HG02970 (cell line): ENCODE measurements at regions not wholly inside any gene's neighbourhood (a gene's known extent, or its start where the extent isn't known, plus 50 kb on each side); places are given as distances from the start of the nearest gene placed in this dataset.
"Not testable (repeated sequence)": the region's sequence is repeated elsewhere in the genome, so short reads cannot be mapped to it uniquely, and the experiment has no call there.

ENCODE experiments used
- ATAC-seq: cut with Tn5 transposase; IDR thresholded peaks from one replicate; pipeline ENCODE4 v1.9.1; 2021; ENCODE audit warnings: mild to moderate bottlenecking, moderate library complexity, moderate number of reproducible peaks; ENCODE audit not compliant: unreplicated experiment, low FRiP score

- ATAC-seq: no peak
These were observed 212.4 kb upstream of the NT5E start for GRCh38 chr6:85237478-85237877.

GRCh38 chr6:85236636-85237035 is 213.2 kb upstream of the NT5E start:
- no peak for ATAC-seq

- ATAC-seq: not testable (repeated sequence)
These were observed 222.5 kb upstream of the NT5E start for GRCh38 chr6:85227345-85227744.

- ATAC-seq: not testable (repeated sequence)
These were observed 237.1 kb upstream of the NT5E start for GRCh38 chr6:85212794-85213193.

- ATAC-seq: no peak
These were observed 254.6 kb upstream of the NT5E start for GRCh38 chr6:85195243-85195642.

GRCh38 chr6:85193339-85193738 is 256.5 kb upstream of the NT5E start:
- no peak for ATAC-seq

GRCh38 chr6:85192596-85192995 is 257.3 kb upstream of the NT5E start:
- no peak for ATAC-seq

GRCh38 chr6:85192186-85192585 is 257.7 kb upstream of the NT5E start:
- no peak for ATAC-seq

GRCh38 chr6:85191656-85192055 is 258.2 kb upstream of the NT5E start:
- no peak for ATAC-seq

GRCh38 chr6:85186546-85187175 is 263.2 kb upstream of the NT5E start:
- ATAC-seq: no peak

- no peak for ATAC-seq
These were observed 263.9 kb upstream of the NT5E start for GRCh38 chr6:85185977-85186376.

GRCh38 chr6:85183841-85184240 is 266.0 kb upstream of the NT5E start:
- no peak for ATAC-seq

GRCh38 chr6:85172705-85173104 is 277.2 kb upstream of the NT5E start:
- no peak for ATAC-seq

GRCh38 chr6:85172161-85172560 is 277.7 kb upstream of the NT5E start:
- no peak for ATAC-seq

GRCh38 chr6:85169189-85169588 is 280.7 kb upstream of the NT5E start:
- ATAC-seq: no peak

- no peak for ATAC-seq
These were observed 281.7 kb upstream of the NT5E start for GRCh38 chr6:85168146-85168545.

- ATAC-seq: no peak
These were observed 283.7 kb upstream of the NT5E start for GRCh38 chr6:85166114-85166741.

- ATAC-seq: no peak
These were observed 286.5 kb upstream of the NT5E start for GRCh38 chr6:85163156-85164080.

GRCh38 chr6:85157311-85157710 is 292.6 kb upstream of the NT5E start:
- ATAC-seq: no peak

GRCh38 chr6:85143676-85144075 is 306.2 kb upstream of the NT5E start:
- no peak for ATAC-seq

GRCh38 chr6:85137865-85138264 is 312.0 kb upstream of the NT5E start:
- no peak for ATAC-seq
